Right atrium auricular region (tissue), 2 donors: ENCODE measurements at regions not wholly inside any gene's neighbourhood (a gene's known extent, or its start where the extent isn't known, plus 50 kb on each side); places are given as distances from the start of the nearest gene placed in this dataset.
A peak's percentile ranks its signal among the peaks of the same experiment; 100 is the strongest.

Experiments
- DNase-seq: peaks from one replicate; pipeline ENCODE4 v3.0.0-alpha.2; 2019; ENCODE audit warnings: low spot score
- H3K27ac ChIP-seq, 2 donors: fragments of 200-600 bp; sonication (generic); 1 replicate in 1 of 2; 2 replicates in 1 of 2; pipeline ENCODE4 v1.5.1; 2016 to 2019
- H3K27me3 ChIP-seq, 2 donors: fragments of 200-600 bp; sonication (generic); one replicate each; pipeline versions ENCODE4 v1.5.1 to v1.6.0; 2017 to 2019
- H3K36me3 ChIP-seq: fragments of 200-600 bp; sonication (generic); one replicate; pipeline ENCODE4 v1.5.1; 2016
- H3K4me1 ChIP-seq, 2 donors: fragments of 200-600 bp; sonication (generic); one replicate each; pipeline versions ENCODE4 v1.5.1 to v1.6.0; 2017 to 2019
- H3K4me3 ChIP-seq, 2 donors: fragments of 200-600 bp; sonication (generic); 1 replicate in 1 of 2; 2 replicates in 1 of 2; pipeline ENCODE4 v1.5.1; 2017 to 2019; ENCODE audit warnings: mild to moderate bottlenecking in 1 of 2, moderate library complexity in 1 of 2
- H3K9me3 ChIP-seq, 2 donors: fragments of 200-600 bp; sonication (generic); one replicate each; pipeline ENCODE4 v1.5.1; 2019
- CTCF ChIP-seq, 2 donors: fragments of 200-600 bp; sonication (generic); IDR thresholded peaks; one replicate each; pipeline ENCODE4 v1.5.1; 2019; ENCODE audit warnings: antibody characterized with exemption in 2 of 2

GRCh38 chr15:46489276-46489675, 854.4 kb downstream of the SQOR start:
- H3K4me3 ChIP-seq: no peak overlapping the region
- TF ChIP-seq CTCF (IDR thresholded peaks at IDR 0.05): no peak

GRCh38 chr15:46496491-46497115, 861.8 kb downstream of the SQOR start:
- H3K4me3 ChIP-seq: no peak overlapping the region
- no peak for TF ChIP-seq CTCF (IDR thresholded peaks at IDR 0.05)
- H3K36me3 ChIP-seq: no peaks in the 10 kb centered on the region
- no peak for DNase-seq
- peaks cover 0 to 5% of the 10 kb centered on the region in 2 donors for H3K9me3 ChIP-seq
- H3K27ac ChIP-seq: no peak overlapping the region
- H3K27me3 ChIP-seq: no peaks in the 10 kb centered on the region
- no peaks in the 10 kb centered on the region for H3K4me1 ChIP-seq

More at GRCh38 chr15:46489276-46489675, 854.4 kb downstream of the SQOR start:
- DNase-seq: no peak
- Histone ChIP-seq H3K27me3 (no peaks in the 10 kb centered on the region), H3K36me3 (no peaks in the 10 kb centered on the region), H3K27ac (no peak overlapping the region), H3K9me3 (peaks cover 0 to 5% of the 10 kb centered on the region in 2 donors), H3K4me1 (no peaks in the 10 kb centered on the region)

- Histone ChIP-seq H3K4me3 (no peak overlapping the region), H3K27ac (no peak overlapping the region), H3K9me3 (no peaks in the 10 kb centered on the region), H3K27me3 (no peaks in the 10 kb centered on the region), H3K4me1 (no peaks in the 10 kb centered on the region), H3K36me3 (no peaks in the 10 kb centered on the region)
- peak in 1 of 2 donors; percentile 49 for TF ChIP-seq CTCF (IDR thresholded peaks at IDR 0.05)
- DNase-seq: no peak
Measured at GRCh38 chr15:46502667-46503066, 867.8 kb downstream of the SQOR start.

- Histone ChIP-seq H3K27ac (no peak overlapping the region), H3K4me1 (no peaks in the 10 kb centered on the region), H3K9me3 (no peaks in the 10 kb centered on the region), H3K27me3 (no peaks in the 10 kb centered on the region), H3K4me3 (no peak overlapping the region), H3K36me3 (no peaks in the 10 kb centered on the region)
- DNase-seq: no peak
- TF ChIP-seq CTCF (IDR thresholded peaks at IDR 0.05): no peak
Measured at GRCh38 chr15:46518381-46518780, 883.6 kb downstream of the SQOR start.

- DNase-seq: no peak
- Histone ChIP-seq H3K4me3 (no peak overlapping the region), H3K27ac (no peak overlapping the region), H3K4me1 (no peaks in the 10 kb centered on the region), H3K27me3 (no peaks in the 10 kb centered on the region), H3K36me3 (no peaks in the 10 kb centered on the region), H3K9me3 (no peaks in the 10 kb centered on the region)
- no peak for TF ChIP-seq CTCF (IDR thresholded peaks at IDR 0.05)
Measured at GRCh38 chr15:46523701-46524100, 888.9 kb downstream of the SQOR start.
